ENCODE measurements at regions not wholly inside any gene's neighbourhood (a gene's known extent, or its start where the extent isn't known, plus 50 kb on each side); places are given as distances from the start of the nearest gene placed in this dataset.

GRCh38 chr2:118791483-118791882 is 56.0 kb downstream of the EN1 start:
- no peak for TF ChIP-seq POLR2A (IDR thresholded peaks at IDR 0.05; ENCODE audit: low read depth, low read length)
- FAIRE-seq: no peak

DNA sequence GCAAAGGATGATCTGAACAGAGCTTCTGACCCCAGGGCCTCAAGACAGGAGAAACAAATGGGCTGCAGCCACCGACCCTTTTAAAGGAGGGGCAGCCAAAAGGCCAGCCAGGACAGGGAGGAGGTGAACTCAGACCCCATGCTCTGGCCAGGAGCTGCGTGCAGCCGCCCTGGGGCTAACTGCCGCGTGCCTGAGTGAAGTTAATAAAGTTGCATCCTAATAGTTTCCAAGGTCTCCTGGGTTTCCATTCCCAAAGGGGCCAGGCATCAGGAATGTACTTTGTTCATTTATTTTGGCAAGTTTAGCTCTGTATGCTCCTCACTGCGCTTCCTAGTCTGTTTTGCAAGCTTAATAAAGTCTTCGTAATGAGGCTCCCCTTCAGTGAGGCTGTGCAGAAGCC is 60.7 kb downstream of the EN1 start:
- no peak for DNase-seq (ENCODE audit: insufficient read length, low spot score)
- FAIRE-seq: no peak
- TF ChIP-seq POLR2A (IDR thresholded peaks at IDR 0.05; ENCODE audit: low read depth, low read length): no peak

More at GRCh38 chr2:118791483-118791882, 56.0 kb downstream of the EN1 start:
- no peak for DNase-seq (ENCODE audit: insufficient read length, low spot score)

- DNase-seq (ENCODE audit: insufficient read length, low spot score) (no peak), FAIRE-seq (no peak)
- no peak for TF ChIP-seq POLR2A (IDR thresholded peaks at IDR 0.05; ENCODE audit: low read depth, low read length)
Observed at GRCh38 chr2:118784860-118785259, 62.6 kb downstream of the EN1 start.

- no peak for TF ChIP-seq POLR2A (IDR thresholded peaks at IDR 0.05; ENCODE audit: low read depth, low read length)
- FAIRE-seq: no peak
- no peak for DNase-seq (ENCODE audit: insufficient read length, low spot score)
Observed at GRCh38 chr2:118779362-118779761, 68.1 kb downstream of the EN1 start.

DNA sequence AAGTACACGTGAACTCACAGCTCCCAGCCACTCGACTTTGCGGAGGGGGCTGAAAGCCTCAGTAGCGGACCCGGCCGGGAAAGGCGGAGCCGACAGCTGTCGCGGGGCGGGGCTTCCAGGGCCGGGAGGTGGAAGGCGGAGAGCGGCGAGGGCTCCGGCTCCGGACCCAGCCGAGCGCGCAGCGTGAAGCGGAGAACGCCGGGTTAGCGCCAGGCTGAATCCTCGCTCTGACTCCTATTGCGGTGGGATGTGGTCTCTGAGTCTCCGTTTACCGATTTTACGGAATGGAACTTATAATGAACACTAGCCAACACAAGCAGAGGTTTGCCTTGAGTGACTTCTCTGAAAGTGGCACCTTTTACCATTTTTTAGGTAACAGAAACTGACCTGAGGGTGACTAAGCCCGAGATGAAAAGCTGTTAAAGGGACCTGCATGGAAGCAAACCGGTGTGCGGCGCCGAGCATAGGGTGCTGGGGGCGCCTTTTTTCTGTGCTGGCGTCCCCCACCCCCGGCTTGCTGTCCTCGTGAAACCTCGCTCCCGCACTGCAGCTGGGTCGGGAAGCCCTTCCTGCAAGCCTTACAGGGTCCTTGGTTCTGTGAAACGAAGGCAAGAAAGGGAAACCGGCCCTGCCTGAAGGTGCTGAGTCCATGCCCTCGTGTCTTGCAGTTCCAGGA is 72.9 kb downstream of the EN1 start:
- DNase-seq (ENCODE audit: insufficient read length, low spot score): peak; percentile 54
- no peak for TF ChIP-seq POLR2A (IDR thresholded peaks at IDR 0.05; ENCODE audit: low read depth, low read length)
- FAIRE-seq: no peak

DNA sequence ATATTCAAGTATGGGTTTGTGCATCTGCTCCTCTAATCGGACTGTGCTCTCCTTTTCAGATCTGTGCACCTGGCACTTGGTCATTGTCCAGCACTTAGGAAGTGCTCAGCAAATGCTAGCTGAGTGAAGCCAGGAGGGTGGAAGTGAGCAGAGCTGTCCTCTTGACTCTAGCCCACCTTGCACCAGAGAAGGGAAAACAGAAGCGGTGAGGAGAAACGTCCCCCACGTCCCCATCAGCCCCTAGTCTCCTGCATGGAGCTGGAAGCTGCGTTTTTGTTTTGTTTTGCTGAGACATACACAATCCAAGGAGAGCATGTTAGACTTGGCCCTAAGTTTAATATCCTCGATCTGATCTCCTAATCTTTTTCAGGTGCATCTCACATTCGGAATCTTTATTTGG is 73.6 kb downstream of the EN1 start:
- TF ChIP-seq POLR2A (IDR thresholded peaks at IDR 0.05; ENCODE audit: low read depth, low read length): no peak
- FAIRE-seq (no peak), DNase-seq (ENCODE audit: insufficient read length, low spot score) (no peak)

DNA sequence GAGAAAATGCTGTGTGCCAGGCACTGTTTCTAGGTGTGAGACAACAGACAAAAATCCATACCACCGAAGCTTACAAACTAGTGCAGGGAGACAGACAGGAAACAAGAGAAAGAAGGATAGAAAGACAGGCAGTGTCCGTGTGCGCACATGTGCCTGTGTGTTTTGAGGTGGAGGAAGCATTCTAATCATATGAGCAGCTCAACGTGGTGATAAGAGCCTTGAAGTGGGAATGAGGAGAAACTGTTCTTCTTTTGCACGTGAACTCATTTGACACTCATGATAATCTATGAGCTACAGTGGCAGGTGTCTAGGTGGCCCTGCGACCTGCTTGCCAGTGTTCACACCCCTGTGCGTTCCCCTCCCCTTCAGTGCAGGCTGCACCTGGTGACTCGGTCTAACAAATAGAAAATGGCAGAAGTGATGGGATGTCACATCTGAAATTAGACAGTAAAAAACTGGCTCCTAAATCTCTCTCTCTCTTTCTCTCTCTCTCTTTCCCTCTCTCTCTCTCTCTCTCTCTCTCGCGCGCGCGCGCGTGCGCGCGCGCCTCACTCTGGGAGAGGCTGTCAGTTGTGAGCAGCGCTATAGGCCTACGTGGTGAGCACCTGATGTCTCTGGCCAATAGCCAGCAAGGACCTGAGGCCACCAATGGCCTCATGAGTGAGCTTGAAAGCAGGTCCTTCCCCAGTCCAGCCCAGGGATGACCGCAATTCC is 74.8 kb downstream of the EN1 start:
- DNase-seq (ENCODE audit: insufficient read length, low spot score) (no peak), FAIRE-seq (no peak)
- TF ChIP-seq POLR2A (IDR thresholded peaks at IDR 0.05; ENCODE audit: low read depth, low read length): no peak

DNA sequence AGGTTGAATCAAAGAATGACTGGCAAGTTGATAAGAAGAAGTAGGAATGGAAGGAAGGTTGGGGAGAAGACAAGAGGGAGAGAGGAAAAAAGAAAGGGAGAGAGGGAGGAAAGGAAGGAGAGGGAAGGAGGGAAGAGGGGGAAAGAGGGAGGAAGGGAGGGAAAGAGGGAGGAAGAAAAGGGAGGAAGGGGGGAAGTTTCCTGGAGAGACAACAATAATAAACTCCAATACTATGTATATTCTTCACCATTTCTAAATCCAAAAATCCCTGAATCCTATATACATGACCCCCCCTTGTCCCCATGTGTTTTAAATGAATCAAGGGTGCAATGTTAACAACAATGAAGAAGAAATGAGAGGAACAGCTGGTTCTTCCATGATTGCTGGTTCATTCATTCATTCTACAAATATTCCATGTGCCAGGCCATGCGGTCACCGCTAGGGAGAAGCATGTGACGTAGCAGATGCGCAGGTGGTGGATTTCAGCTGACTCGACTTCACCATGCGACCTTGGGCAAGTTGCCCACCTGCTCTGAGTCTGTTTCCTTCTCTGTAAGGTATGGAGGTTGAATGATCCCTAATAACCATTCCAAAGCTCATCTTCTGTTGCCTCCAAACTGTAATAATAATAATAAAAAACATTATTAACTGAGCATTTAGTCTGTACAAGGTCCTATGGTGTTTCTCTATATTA is 77.6 kb downstream of the EN1 start:
- no peak for DNase-seq (ENCODE audit: insufficient read length, low spot score)
- no peak for TF ChIP-seq POLR2A (IDR thresholded peaks at IDR 0.05; ENCODE audit: low read depth, low read length)
- no peak for FAIRE-seq

DNA sequence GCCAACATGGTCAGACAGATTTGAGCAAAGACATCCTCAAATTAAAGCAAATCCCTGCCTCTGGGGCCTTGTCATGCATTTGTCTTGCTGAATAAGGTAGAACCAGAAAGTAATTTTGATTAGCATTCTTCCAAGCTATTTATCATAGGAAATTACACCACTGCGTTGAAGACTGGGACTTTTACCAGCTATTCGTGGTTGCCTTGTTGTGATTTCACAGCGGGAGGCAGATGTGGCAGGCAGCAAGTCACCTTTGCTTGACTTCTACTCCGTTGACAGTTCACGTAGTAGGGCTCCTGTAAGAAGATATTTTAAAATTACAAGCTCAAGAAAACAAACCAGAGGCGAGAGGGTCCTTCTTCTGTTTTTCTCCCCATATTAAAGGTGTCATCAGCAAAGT is 80.6 kb downstream of the EN1 start:
- no peak for TF ChIP-seq POLR2A (IDR thresholded peaks at IDR 0.05; ENCODE audit: low read depth, low read length)
- FAIRE-seq: no peak
- no peak for DNase-seq (ENCODE audit: insufficient read length, low spot score)

DNA sequence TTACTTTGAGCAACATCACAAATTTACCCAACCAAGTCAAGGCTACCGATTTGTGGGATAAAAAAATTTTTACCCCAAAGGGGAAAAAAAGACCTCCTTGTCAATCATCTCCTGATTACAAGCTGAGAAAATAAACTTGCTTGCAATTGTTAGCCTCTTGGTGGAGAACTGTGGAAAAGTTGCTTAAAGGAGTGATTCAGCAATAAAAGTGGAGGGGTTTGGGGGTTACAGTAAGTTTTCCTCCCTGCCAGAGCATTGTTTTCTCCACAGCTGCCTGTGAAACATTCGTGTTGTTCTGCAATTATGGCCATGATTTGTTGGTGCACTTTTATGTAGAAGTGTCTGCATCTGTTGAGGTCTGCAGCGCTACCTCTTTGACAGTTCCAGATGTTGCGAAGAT is 82.6 kb downstream of the EN1 start:
- DNase-seq (ENCODE audit: insufficient read length, low spot score) (no peak), FAIRE-seq (no peak)
- TF ChIP-seq POLR2A (IDR thresholded peaks at IDR 0.05; ENCODE audit: low read depth, low read length): no peak

DNA sequence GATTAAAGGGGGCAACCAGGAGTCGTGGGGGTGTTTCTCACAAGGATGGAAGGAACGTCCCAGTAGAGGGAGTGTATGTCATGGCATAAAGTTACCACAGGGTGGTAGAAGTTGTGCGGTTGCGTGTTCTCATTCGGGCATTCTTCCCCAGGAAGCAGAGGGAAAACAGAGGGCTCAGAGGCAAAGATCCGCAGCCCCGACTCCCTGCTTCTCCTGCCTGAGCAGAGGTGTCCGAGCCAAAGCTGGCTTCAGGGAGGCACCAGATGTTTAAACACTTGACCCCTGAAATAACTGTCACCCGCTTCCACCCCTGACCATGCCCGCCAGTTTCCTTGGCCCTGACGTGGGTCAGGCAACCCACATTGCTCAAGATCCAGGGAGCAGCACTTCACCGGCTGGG is 83.7 kb downstream of the EN1 start:
- FAIRE-seq: no peak
- TF ChIP-seq POLR2A (IDR thresholded peaks at IDR 0.05; ENCODE audit: low read depth, low read length): no peak

DNA sequence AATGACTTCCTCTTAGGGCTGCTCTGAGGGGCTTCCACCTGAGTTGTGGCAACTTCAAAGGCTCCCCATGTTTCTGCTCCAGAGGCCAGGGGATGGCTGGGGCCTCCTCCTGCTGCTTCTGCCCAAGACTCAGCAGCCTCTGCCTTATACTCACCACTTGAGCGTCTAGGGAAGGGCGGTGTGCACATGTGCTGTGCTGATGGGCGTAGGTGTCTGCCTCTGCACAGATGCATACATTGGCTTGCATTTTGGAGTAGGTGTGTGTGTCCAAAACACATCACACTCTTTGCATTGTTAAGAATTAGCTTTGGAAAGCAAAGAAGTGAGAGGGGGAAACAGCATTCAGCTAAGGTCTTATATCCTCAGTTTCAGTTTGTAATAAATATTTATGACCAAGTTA is 85.2 kb downstream of the EN1 start:
- TF ChIP-seq POLR2A (IDR thresholded peaks at IDR 0.05; ENCODE audit: low read depth, low read length): no peak
- FAIRE-seq (no peak), DNase-seq (ENCODE audit: insufficient read length, low spot score) (no peak)

More for the DNA sequence above, 83.7 kb downstream of the EN1 start:
- no peak for DNase-seq (ENCODE audit: insufficient read length, low spot score)

DNA sequence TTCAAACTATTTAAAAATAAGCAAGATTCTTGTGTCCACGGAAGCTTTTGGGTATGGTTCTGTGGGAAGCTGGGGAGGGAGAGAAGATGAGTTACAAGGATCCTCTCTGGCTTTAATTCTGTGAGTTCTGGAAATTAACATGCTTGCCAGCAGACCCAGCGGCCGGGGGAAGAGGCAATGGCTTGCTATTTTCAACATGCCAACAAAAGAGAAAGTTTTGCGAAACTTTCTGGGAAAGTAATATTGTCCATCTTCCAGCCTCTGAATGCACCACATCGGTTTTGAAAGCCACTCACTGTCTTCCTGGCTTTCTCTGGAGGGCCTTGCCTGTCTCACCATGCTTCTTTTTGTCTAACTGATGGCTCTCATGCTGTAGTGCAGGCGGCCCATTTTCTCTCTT is 85.7 kb downstream of the EN1 start:
- no peak for DNase-seq (ENCODE audit: insufficient read length, low spot score)
- no peak for FAIRE-seq
- no peak for TF ChIP-seq POLR2A (IDR thresholded peaks at IDR 0.05; ENCODE audit: low read depth, low read length)

DNA sequence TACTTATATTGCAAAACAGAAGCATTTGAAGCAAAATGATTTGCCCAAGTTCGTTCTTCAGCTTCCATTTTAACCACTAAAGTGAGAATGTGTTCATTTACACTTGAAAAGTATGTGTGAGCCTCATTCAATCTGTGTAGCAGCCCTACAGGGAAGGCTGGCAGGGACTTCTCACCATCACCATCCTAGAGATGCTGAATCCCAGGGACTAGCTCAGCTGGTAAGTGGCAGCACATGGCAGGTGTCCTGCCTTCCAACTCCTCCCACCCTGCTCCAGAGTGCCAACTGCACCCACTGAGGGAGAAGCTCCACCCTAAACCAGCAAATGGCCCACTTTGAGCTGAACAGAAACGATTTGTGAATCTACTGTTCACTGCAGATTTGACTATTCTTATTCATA is 91.5 kb downstream of the EN1 start:
- DNase-seq (ENCODE audit: insufficient read length, low spot score) (no peak), FAIRE-seq (no peak)
- TF ChIP-seq POLR2A (IDR thresholded peaks at IDR 0.05; ENCODE audit: low read depth, low read length): no peak

DNA sequence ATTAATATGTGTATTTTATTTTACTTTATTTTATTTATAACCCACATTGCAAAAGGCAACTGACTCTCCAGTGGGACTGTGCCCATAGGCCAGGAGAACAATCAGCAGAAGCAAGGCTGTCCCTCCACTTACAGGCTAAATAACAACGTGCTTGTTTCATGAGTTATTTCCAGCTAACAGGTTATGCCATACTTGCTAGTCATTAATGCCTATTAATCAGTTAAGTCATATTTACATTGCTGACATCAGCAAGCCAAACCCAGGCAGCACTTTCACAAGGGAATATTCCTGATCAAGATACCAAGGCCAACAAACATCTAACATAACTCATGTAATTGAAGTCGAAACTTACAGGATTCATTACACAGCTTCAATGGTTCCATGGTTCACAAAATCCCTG is 92.1 kb downstream of the EN1 start:
- DNase-seq (ENCODE audit: insufficient read length, low spot score) (no peak), FAIRE-seq (no peak)
- no peak for TF ChIP-seq POLR2A (IDR thresholded peaks at IDR 0.05; ENCODE audit: low read depth, low read length)

Measured in H54 (cell line).